Stimulated activated CD8-positive, alpha-beta memory T cell treated with anti-CD3 and anti-CD28 coated beads, Interleukin-12 subunit alpha, Interleukin-12 subunit beta, amount 100 ng/mL, for 24 hours (primary cell): ENCODE measurements at regions not wholly inside any gene's neighbourhood (a gene's known extent, or its start where the extent isn't known, plus 50 kb on each side); places are given as distances from the start of the nearest gene placed in this dataset.
"Not testable (repeated sequence)": the region's sequence is repeated elsewhere in the genome, so short reads cannot be mapped to it uniquely, and the experiment has no call there.

Source experiments
- DNase-seq: peaks from one replicate; pipeline ENCODE4 v3.0.0-alpha.2; 2020; ENCODE audit errors: extremely low read depth

- not testable (repeated sequence) for DNase-seq
Observed at GRCh38 chr2:87512864-87513530, 234.9 kb upstream of the PLGLB2 start.

DNA sequence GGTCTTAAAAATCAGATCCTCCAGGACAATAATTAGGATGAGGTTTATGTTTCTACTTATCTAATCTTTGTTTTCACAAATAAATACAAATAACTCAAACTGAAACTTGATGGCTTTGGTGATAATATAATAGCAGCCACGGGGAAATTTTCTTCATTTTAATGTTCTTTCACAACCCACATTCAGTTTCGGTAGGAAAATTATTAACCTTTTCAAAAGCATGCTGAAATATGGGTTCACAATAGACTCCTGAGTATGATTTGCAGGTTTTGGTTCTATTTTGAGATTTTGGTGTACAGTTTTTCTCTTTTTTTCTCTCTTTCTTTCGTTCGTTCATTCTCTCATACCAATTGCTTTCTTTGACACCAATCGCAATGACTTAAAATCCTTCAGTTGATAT is 233.9 kb upstream of the PLGLB2 start:
- DNase-seq: not testable (repeated sequence)

GRCh38 chr2:87514515-87514914 is 233.4 kb upstream of the PLGLB2 start:
- DNase-seq: not testable (repeated sequence)

GRCh38 chr2:87515226-87515625 is 232.7 kb upstream of the PLGLB2 start:
- DNase-seq: not testable (repeated sequence)

- DNase-seq: not testable (repeated sequence)
Observed at GRCh38 chr2:87515875-87516274, 232.0 kb upstream of the PLGLB2 start.

- not testable (repeated sequence) for DNase-seq
Observed at GRCh38 chr2:87516369-87516967, 231.4 kb upstream of the PLGLB2 start.

DNA sequence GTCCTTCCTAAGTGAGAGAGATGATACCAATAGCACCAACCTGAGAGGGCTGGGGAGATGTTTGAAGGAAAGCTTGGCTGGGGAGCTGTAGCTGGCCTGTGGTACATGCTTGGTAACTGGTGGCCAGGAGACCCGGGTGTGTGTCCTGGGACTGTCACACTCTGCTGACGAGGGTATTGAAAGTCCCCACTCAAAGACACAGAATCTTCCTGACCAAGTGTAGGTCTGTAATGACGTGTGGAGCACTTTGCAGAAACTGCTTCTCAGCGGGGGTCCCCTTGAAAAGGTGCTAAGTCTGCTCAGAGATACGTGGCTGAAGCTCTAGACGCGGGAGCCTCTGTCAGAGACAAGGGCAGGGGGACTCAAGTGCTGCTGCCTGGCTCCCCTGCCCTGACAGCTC is 230.4 kb upstream of the PLGLB2 start:
- not testable (repeated sequence) for DNase-seq

GRCh38 chr2:87518066-87518465 is 229.8 kb upstream of the PLGLB2 start:
- DNase-seq: not testable (repeated sequence)

- DNase-seq: not testable (repeated sequence)
Observed at GRCh38 chr2:87518547-87518946, 229.3 kb upstream of the PLGLB2 start.

GRCh38 chr2:87519158-87520011 is 228.5 kb upstream of the PLGLB2 start:
- not testable (repeated sequence) for DNase-seq

- not testable (repeated sequence) for DNase-seq
Observed at GRCh38 chr2:87521057-87521456, 226.8 kb upstream of the PLGLB2 start.

GRCh38 chr2:87521489-87521888 is 226.4 kb upstream of the PLGLB2 start:
- DNase-seq: not testable (repeated sequence)

- not testable (repeated sequence) for DNase-seq
Observed at GRCh38 chr2:87524619-87525188, 223.2 kb upstream of the PLGLB2 start.

- DNase-seq: not testable (repeated sequence)
Observed at GRCh38 chr2:87525497-87525991, 222.3 kb upstream of the PLGLB2 start.

- DNase-seq: not testable (repeated sequence)
Observed at GRCh38 chr2:87526258-87526657, 221.6 kb upstream of the PLGLB2 start.

DNA sequence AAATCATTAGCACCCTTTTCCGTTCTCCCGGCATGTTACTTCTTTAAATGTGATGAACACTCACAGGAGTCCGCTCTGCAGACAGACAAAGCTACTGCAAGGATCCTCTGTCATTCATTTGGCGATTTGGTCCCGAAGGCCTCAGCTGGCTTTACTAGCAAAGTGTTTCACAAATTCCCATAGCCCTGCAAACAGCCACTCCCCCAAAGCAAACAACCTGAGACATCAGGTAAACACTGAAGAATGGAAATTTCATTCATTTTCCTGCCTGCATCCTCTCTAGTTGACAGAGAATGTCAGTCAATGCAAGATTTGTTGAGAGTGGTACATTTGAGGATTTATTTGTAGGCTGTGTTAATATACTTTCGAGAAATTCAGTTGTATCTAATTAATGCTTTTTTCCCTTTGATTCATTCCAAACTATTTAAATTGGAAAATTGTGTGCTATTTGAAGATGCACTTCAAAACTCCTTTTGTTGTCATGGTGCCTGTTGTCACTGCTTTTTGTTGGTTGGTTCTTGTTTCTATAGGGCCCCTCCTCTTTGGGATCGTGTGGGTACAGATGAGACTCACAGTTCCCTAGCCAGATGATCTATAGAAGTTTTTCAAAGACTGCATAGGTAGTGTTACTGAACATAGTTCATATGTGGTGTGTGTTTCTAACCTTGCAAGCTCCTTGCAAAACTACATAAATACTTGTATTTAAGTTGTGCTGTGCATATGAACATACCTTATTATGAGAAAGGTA is 215.7 kb upstream of the PLGLB2 start:
- DNase-seq: not testable (repeated sequence)

- DNase-seq: not testable (repeated sequence)
Observed at GRCh38 chr2:87533390-87534272, 214.3 kb upstream of the PLGLB2 start.

GRCh38 chr2:87534273-87534889 is 213.5 kb upstream of the PLGLB2 start:
- not testable (repeated sequence) for DNase-seq

GRCh38 chr2:87536427-87536826 is 211.5 kb upstream of the PLGLB2 start:
- not testable (repeated sequence) for DNase-seq

GRCh38 chr2:87537251-87537671 is 210.6 kb upstream of the PLGLB2 start:
- not testable (repeated sequence) for DNase-seq
